HG02943 (cell line): ENCODE measurements at regions not wholly inside any gene's neighbourhood (a gene's known extent, or its start where the extent isn't known, plus 50 kb on each side); places are given as distances from the start of the nearest gene placed in this dataset.

ENCODE experiments used
- ATAC-seq: cut with Tn5 transposase; IDR thresholded peaks from one replicate; pipeline ENCODE4 v1.9.1; 2021; ENCODE audit warnings: mild to moderate bottlenecking, low read depth, moderate library complexity; ENCODE audit not compliant: unreplicated experiment

- ATAC-seq: no peak
These were observed 130.8 kb upstream of the TCERG1L start for GRCh38 chr10:131442271-131442670.

GRCh38 chr10:131444286-131444685 is 132.8 kb upstream of the TCERG1L start:
- no peak for ATAC-seq

- no peak for ATAC-seq
These were observed 133.4 kb upstream of the TCERG1L start for GRCh38 chr10:131444862-131445461.

GRCh38 chr10:131445623-131446022 is 134.1 kb upstream of the TCERG1L start:
- no peak for ATAC-seq

GRCh38 chr10:131446171-131446570 is 134.7 kb upstream of the TCERG1L start:
- no peak for ATAC-seq

GRCh38 chr10:131448171-131448570 is 136.7 kb upstream of the TCERG1L start:
- ATAC-seq: no peak

GRCh38 chr10:131448883-131449282 is 137.4 kb upstream of the TCERG1L start:
- ATAC-seq: no peak

- ATAC-seq: no peak
These were observed 138.8 kb upstream of the TCERG1L start for GRCh38 chr10:131450216-131450765.

GRCh38 chr10:131451407-131452015 is 140.0 kb upstream of the TCERG1L start:
- no peak for ATAC-seq

- no peak for ATAC-seq
These were observed 141.6 kb upstream of the TCERG1L start for GRCh38 chr10:131452926-131453720.

- ATAC-seq: no peak
These were observed 142.5 kb upstream of the TCERG1L start for GRCh38 chr10:131453721-131454634.

GRCh38 chr10:131456411-131456810 is 144.9 kb upstream of the TCERG1L start:
- ATAC-seq: no peak

GRCh38 chr10:131461093-131461492 is 149.6 kb upstream of the TCERG1L start:
- no peak for ATAC-seq

GRCh38 chr10:131464789-131465188 is 153.3 kb upstream of the TCERG1L start:
- no peak for ATAC-seq

- no peak for ATAC-seq
These were observed 158.0 kb upstream of the TCERG1L start for GRCh38 chr10:131469551-131469950.

- no peak for ATAC-seq
These were observed 162.1 kb upstream of the TCERG1L start for GRCh38 chr10:131473645-131474044.

- ATAC-seq: no peak
These were observed 162.9 kb upstream of the TCERG1L start for GRCh38 chr10:131474416-131474815.

GRCh38 chr10:131475043-131475442 is 163.5 kb upstream of the TCERG1L start:
- ATAC-seq: no peak

GRCh38 chr10:131475803-131476202 is 164.3 kb upstream of the TCERG1L start:
- ATAC-seq: no peak

- ATAC-seq: no peak
These were observed 166.1 kb upstream of the TCERG1L start for GRCh38 chr10:131477457-131478121.
